Neural cell (in vitro differentiated cells): ENCODE measurements at regions not wholly inside any gene's neighbourhood (a gene's known extent, or its start where the extent isn't known, plus 50 kb on each side); places are given as distances from the start of the nearest gene placed in this dataset.

Experiments used
- CTCF ChIP-seq: fragments of 450-650 bp; IDR thresholded peaks from 2 replicates; pipeline ENCODE4 v1.5.1; 2014; ENCODE audit warnings: antibody characterized with exemption, mild to moderate bottlenecking, moderate library complexity; ENCODE audit not compliant: poor library complexity, severe bottlenecking
- EP300 ChIP-seq: fragments of 450-650 bp; conservative IDR thresholded peaks from 2 replicates; pipeline ENCODE4 v1.6.1; 2014; ENCODE audit warnings: antibody characterized with exemption, mild to moderate bottlenecking, moderate library complexity; ENCODE audit not compliant: poor library complexity, severe bottlenecking
- EZH2 ChIP-seq: fragments of 200-600, 300-800 bp; shearing (Covaris generic), sonication (generic); IDR thresholded peaks from 2 replicates; pipeline ENCODE4 v1.6.1; 2014; ENCODE audit warnings: antibody characterized with exemption, low read length, borderline replicate concordance, mild to moderate bottlenecking; ENCODE audit not compliant: insufficient read depth, poor library complexity, severe bottlenecking
- MXI1 ChIP-seq: fragments of 450-650 bp; conservative IDR thresholded peaks from 2 replicates; pipeline ENCODE4 v1.6.1; 2014; ENCODE audit warnings: antibody characterized with exemption, mild to moderate bottlenecking; ENCODE audit not compliant: poor library complexity, severe bottlenecking
- POLR2AphosphoS5 ChIP-seq: IDR thresholded peaks from 2 replicates; pipeline ENCODE4 v1.6.1; 2012
- RAD21 ChIP-seq: fragments of 450-650 bp; conservative IDR thresholded peaks from 2 replicates; pipeline ENCODE4 v1.6.1; 2014; ENCODE audit warnings: antibody characterized with exemption, mild to moderate bottlenecking, moderate library complexity
- REST ChIP-seq: IDR thresholded peaks from 2 replicates; pipeline ENCODE4 v1.6.1; 2012; ENCODE audit warnings: borderline replicate concordance
- SMC3 ChIP-seq: fragments of 450-650 bp; conservative IDR thresholded peaks from 2 replicates; pipeline ENCODE4 v1.6.1; 2014; ENCODE audit warnings: antibody characterized with exemption, mild to moderate bottlenecking, moderate library complexity; ENCODE audit not compliant: poor library complexity
- TAF1 ChIP-seq: IDR thresholded peaks from 2 replicates; pipeline ENCODE4 v1.6.1; 2012; ENCODE audit warnings: low read depth

- no peak for TF ChIP-seq POLR2AphosphoS5
- no peak for TF ChIP-seq REST
- no peak for TF ChIP-seq CTCF
- no peak for TF ChIP-seq EZH2
- no peak for TF ChIP-seq TAF1
- TF ChIP-seq MXI1, result no peak
- TF ChIP-seq EP300, result no peak
- no peak for TF ChIP-seq SMC3
- TF ChIP-seq RAD21, result no peak
These were observed 503.6 kb upstream of the TUSC1 start for GRCh38 chr9:26181836-26182235.
